Uterus (tissue), 2 donors: ENCODE measurements at regions not wholly inside any gene's neighbourhood (a gene's known extent, or its start where the extent isn't known, plus 50 kb on each side); places are given as distances from the start of the nearest gene placed in this dataset.

Experiments
- POLR2A ChIP-seq, 2 donors: fragments of 450-650 bp; IDR thresholded peaks; one replicate each; pipeline ENCODE4 v1.6.1; 2016; ENCODE audit warnings: antibody characterized with exemption in 2 of 2, mild to moderate bottlenecking in 1 of 2, moderate library complexity in 1 of 2
- TF ChIP-seq, protein P1 (sequence below), 4 experiments: fragments of 200-600 bp in 2 of 4; fragments of 450-650 bp in 2 of 4; sonication (generic) in 2 of 4; IDR thresholded peaks; one replicate each; pipeline ENCODE4 v1.5.1; 2016 to 2019; ENCODE audit warnings: antibody characterized with exemption in 4 of 4, mild to moderate bottlenecking in 2 of 4, moderate library complexity in 1 of 4

DNA sequence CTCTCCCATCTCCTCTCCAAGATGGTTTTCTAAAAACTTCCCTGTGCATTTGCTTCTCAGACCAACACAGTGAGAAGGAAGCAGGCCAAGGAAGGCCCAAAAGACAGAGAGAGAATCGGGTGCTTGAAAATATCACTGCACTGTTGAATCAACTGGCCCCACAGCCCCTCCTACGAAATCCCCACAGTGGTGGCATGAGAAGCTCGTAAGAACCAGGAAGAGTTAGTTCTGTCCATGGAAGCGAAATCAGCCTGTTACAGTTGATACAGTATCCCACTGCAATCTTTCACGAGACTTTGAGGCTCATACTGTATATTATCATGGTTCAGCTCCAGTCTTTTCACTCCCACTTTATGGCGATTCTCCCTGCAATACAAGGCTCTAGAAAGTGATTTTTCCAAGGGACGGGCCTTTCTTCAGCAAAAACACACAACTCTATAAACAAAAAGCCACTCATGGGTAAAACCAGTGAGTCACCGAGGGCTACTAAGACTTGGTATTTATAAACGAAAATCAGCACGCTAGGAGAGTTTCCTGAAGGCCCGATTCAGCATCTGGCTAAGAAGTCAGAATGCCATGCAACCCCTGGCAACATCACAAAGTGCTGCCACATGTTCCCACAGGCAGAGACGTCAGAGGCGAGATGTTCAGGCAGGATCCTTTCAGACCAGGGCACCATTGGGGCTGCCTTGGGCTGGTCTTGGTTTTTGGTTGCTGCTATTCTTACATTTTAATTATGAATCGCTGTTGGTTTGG lies 185.7 kb downstream of the IRX5 start:
- TF ChIP-seq, protein P1, sequence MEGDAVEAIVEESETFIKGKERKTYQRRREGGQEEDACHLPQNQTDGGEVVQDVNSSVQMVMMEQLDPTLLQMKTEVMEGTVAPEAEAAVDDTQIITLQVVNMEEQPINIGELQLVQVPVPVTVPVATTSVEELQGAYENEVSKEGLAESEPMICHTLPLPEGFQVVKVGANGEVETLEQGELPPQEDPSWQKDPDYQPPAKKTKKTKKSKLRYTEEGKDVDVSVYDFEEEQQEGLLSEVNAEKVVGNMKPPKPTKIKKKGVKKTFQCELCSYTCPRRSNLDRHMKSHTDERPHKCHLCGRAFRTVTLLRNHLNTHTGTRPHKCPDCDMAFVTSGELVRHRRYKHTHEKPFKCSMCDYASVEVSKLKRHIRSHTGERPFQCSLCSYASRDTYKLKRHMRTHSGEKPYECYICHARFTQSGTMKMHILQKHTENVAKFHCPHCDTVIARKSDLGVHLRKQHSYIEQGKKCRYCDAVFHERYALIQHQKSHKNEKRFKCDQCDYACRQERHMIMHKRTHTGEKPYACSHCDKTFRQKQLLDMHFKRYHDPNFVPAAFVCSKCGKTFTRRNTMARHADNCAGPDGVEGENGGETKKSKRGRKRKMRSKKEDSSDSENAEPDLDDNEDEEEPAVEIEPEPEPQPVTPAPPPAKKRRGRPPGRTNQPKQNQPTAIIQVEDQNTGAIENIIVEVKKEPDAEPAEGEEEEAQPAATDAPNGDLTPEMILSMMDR (IDR thresholded peaks at IDR 0.05): no peak
- no peak for TF ChIP-seq POLR2A (IDR thresholded peaks at IDR 0.05)
